ENCODE measurements at regions not wholly inside any gene's neighbourhood (a gene's known extent, or its start where the extent isn't known, plus 50 kb on each side); places are given as distances from the start of the nearest gene placed in this dataset.

DNA sequence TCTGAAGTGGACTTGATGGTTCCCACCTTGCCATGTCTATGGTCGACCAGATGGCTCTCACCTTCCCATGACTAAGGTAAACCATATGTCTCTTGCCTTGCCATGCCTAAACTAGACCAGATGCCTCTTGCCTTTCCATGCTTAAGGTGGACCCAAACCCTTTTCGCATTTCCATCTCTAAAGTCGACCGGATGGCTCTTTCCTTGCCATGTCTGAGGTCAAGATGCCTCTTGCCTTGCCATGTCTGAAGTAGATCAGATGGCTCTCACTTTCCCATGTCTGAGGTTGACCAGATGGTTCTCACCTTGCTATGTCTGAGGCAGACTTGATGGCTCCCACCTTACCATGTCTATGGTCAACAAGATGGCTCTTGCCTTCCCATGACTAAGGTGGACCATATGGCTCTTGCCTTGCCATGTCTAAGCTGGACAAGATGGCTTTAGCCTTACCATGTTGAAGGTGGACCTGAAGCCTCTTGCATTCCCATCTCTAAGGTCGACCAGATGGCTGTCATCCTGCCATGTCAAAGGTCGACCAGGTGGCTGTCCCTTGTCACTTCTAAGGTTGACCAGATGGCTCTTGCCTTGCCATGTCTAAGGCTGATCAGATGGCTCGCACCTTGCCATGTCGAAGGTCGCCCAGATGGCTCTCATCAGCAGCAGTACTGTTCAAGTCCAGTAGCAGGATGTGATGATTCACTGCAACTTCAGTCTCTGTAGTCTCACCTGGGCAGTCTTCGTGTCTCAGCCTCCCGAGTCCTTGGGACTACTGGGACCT is 1439.4 kb downstream of the UQCRFS1 start:
- no peaks in the 10 kb centered on the region for H3K4me1 ChIP-seq (replicated peaks in 1 of 2)
- in situ Hi-C loops (cut with MboI; ENCODE audit: low pct_unique_long_range_greater_than_20kb in 2 of 9, low sequenced_read_pairs in 9 of 9, unreplicated experiment in 9 of 9), result no loop called here
- H3K27ac ChIP-seq, result no peak overlapping the region
- no peak for ATAC-seq (replicated peaks in 6 of 8)
- WGBS, 10 experiments, result 63 to 100% (median 82%) methylated on average over 2 to 9 of the region's 11 CpGs
- no peak overlapping the region for H3K4me3 ChIP-seq

DNA sequence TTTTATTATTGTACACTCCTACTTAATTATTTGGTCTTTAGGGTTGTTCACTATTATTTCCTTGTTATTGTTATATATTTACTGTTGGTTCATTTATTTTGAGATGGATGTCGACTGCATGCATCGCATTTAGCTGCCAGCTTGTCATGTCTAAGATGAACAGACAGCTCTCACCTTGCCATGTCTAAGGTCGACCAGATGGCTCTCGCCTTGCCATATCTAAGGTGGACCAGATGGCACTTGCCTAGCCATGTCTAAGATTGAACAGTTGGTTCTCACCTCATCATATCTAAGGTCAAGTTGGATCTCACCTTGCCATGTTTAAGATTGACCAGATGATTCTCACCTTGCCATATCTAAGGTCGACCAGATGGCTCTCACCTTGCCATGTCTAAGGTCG is 1440.9 kb downstream of the UQCRFS1 start:
- in situ Hi-C loops (cut with MboI; ENCODE audit: low pct_unique_long_range_greater_than_20kb in 2 of 9, low sequenced_read_pairs in 9 of 9, unreplicated experiment in 9 of 9), result no loop called here
- ATAC-seq (replicated peaks in 6 of 8), result no peak
- no peak overlapping the region for H3K4me3 ChIP-seq
- H3K27ac ChIP-seq, result no peak overlapping the region
- no peaks in the 10 kb centered on the region for H3K4me1 ChIP-seq (replicated peaks in 1 of 2)
- WGBS, 10 experiments, result 90 to 100% (median 98%) methylated on average over 1 to 6 of the region's 6 CpGs; no CpG with 5 or more reads in 2 of the 10 experiments

DNA sequence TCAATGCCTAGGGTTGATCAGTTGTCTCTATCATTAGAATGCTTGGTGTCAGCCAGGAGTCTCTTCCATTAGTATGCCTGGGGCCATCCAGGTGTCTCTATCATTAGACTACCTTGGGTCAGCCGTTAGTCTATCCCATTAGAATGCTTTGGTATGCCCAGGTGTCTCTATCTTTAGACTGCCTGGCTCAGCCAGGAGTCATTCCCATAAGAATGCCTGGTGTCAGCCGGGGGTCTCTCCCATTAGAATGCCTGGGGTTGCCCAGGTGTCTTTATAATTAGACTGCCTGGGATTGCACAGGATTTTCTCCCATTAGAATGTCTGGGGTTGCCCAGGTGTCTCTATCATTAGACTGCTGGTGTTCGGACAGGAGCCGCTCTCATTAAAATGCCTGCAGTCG is 1442.9 kb downstream of the UQCRFS1 start:
- in situ Hi-C loops (cut with MboI; ENCODE audit: low pct_unique_long_range_greater_than_20kb in 2 of 9, low sequenced_read_pairs in 9 of 9, unreplicated experiment in 9 of 9), result no loop called here
- 80 to 100% (median 90%) methylated on average over 1 to 4 of the region's 5 CpGs; no CpG with 5 or more reads in 3 of the 10 experiments for WGBS, 10 experiments

DNA sequence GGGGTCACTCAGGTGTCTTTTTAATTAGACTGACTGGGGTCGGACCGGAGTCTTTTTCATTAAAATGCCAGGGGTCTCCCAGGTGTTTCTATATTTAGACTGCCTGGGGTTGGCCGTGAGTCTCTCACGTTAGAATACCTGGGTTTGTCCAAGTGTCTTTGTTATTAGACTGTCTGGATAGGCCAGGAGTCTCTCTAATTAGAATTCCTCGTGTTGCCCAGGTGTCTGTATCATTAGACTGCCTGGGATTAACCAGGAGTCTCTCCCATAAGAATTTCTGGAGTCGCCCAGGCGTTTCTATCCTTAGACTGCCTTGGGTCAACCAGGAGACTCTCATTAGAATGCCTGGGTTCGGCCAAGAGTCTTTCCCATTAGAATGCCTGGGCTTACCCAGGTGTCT is 1445.7 kb downstream of the UQCRFS1 start:
- 80 to 100% (median 96%) methylated on average over 1 to 6 of the region's 8 CpGs; no CpG with 5 or more reads in 2 of the 10 experiments for WGBS, 10 experiments
- Histone ChIP-seq H3K4me1 (replicated peaks in 1 of 2) (no peaks in the 10 kb centered on the region), H3K4me3 (no peak overlapping the region), H3K27ac (no peak overlapping the region)
- in situ Hi-C loops (cut with MboI; ENCODE audit: low pct_unique_long_range_greater_than_20kb in 2 of 9, low sequenced_read_pairs in 9 of 9, unreplicated experiment in 9 of 9), result no loop called here
- ATAC-seq (replicated peaks in 6 of 8), result no peak

More for the DNA sequence above, 1442.9 kb downstream of the UQCRFS1 start:
- Histone ChIP-seq H3K4me1 (replicated peaks in 1 of 2) (no peaks in the 10 kb centered on the region), H3K27ac (no peak overlapping the region), H3K4me3 (no peak overlapping the region)
- ATAC-seq (replicated peaks in 6 of 8), result no peak

DNA sequence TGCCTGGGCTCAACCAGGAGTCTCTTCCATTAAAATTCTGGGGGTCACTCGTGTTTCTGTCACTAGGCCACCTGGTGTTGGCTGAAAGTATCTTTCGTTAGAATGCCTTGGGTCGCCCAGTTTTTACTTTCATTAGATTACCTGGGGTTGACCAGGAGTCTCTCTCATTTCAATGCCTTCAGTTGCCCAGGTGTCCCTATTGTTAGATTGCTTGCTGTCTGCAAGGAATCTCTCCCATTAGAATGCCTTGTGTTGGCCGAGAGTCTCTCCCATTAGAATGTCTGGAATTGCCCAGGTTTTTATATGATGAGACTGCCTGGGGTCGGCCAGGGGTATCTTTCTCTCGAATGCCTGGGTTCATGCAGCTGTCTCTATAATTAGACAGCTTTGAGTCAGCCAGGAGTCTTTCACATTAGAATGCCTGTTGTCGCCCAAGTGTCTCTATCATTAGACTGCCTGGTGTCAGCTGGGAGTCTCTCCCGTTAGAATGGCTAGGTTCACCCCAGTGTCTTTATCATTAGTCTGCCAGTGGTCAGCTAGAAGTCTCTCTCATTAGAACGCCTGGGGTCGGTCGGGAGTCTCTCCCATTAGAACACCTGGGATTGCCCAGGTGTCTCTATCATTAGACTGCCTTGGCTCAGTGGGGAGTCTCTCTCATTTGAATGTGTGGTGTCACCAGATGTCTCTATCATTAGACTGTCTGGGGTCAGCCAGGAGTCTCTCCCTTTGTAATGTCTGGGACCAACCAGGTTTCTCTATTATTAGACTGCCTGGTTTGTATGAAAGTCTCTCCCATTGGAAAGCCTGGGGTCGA is 1446.8 kb downstream of the UQCRFS1 start:
- 53 to 97% (median 92%) methylated on average over 2 to 6 of the region's 12 CpGs; no CpG with 5 or more reads in 3 of the 10 experiments for WGBS, 10 experiments
- no peak overlapping the region for H3K4me3 ChIP-seq
- in situ Hi-C loops (cut with MboI; ENCODE audit: low pct_unique_long_range_greater_than_20kb in 2 of 9, low sequenced_read_pairs in 9 of 9, unreplicated experiment in 9 of 9), result no loop called here
- H3K4me1 ChIP-seq (replicated peaks in 1 of 2), result no peaks in the 10 kb centered on the region
- ATAC-seq (replicated peaks in 6 of 8), result no peak
- no peak overlapping the region for H3K27ac ChIP-seq

DNA sequence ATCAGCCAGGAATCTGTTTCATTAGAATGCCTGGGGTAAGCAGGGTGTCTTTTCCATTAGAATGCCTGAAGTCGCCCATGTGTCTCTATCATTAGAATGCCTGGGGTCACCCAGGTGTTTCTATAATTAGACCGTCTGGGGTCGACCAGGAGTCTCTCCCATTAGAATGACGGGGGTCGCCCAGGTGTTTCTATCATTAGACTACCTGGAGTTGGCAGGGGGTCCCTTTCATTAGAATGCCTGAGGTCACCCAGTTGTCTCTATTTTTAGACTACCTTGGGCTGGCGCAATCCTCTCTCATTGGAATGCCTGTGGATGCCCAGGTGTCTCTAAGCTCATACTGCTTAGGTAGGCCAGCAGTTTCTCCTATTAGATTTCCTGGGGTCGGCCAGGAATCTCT is 1447.6 kb downstream of the UQCRFS1 start:
- 90 to 100% (median 96%) methylated on average over 1 to 7 of the region's 7 CpGs; no CpG with 5 or more reads in 4 of the 10 experiments for WGBS, 10 experiments
- Histone ChIP-seq H3K4me3 (no peak overlapping the region), H3K4me1 (replicated peaks in 1 of 2) (no peaks in the 10 kb centered on the region), H3K27ac (no peak overlapping the region)
- in situ Hi-C loops (cut with MboI; ENCODE audit: low pct_unique_long_range_greater_than_20kb in 2 of 9, low sequenced_read_pairs in 9 of 9, unreplicated experiment in 9 of 9), result no loop called here
- no peak for ATAC-seq (replicated peaks in 6 of 8)

DNA sequence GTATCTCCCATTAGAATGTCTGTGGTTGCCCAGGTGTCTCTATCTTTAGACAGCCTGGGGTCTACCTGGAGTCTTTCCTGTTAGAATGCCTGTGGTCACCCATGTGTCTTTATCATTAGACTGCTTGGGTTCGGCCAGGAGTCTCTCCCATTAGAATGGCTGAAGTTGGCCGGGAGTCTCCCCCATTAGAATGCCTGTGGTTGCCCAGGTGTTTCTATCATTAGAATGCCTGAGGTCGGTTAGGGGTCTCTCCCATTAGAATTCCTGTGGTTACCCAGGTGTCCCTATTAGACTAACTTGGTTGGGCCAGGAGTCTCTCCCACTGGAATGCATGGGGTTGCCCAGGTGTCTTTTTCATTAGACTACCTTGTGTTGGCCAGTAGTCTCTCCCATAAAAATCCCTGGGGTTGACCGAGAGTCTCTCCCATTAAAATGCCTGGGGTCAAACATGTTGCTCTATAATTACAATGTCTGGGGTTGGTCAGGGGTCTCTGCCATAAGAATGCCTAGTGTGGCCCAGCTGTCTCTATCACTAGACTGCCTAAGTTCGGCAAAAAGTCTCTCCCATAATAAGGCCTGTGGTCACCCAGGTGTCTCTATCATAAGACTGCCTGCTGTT is 1448.7 kb downstream of the UQCRFS1 start:
- Histone ChIP-seq H3K4me1 (replicated peaks in 1 of 2) (no peaks in the 10 kb centered on the region), H3K27ac (no peak overlapping the region), H3K4me3 (no peak overlapping the region)
- no peak for ATAC-seq (replicated peaks in 6 of 8)
- WGBS, 10 experiments, result 80 to 100% (median 93%) methylated on average over 1 to 5 of the region's 5 CpGs; no CpG with 5 or more reads in 3 of the 10 experiments
- in situ Hi-C loops (cut with MboI; ENCODE audit: low pct_unique_long_range_greater_than_20kb in 2 of 9, low sequenced_read_pairs in 9 of 9, unreplicated experiment in 9 of 9), result no loop called here

DNA sequence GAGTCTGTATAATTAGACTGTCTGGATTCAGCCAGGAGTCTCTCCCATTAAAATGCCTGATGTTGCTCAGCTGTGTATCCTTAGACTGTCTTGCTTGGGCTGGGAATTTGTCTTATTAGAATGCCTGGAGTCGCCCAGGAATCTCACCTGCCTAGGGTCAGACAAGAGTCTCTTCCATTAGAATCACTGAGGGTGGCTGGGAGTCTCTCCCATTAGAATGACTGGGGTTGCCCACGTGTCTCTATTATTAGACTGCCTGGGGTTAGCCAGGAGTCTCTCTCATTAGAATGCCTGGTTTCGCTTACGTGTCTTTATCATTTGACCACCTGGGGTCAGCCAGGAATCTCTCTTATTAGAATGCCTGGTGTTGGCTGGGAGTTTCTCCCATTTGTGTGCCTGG is 1450.0 kb downstream of the UQCRFS1 start:
- H3K4me3 ChIP-seq, result no peak overlapping the region
- WGBS, 10 experiments, result 40 to 84% (median 73%) methylated on average over 1 to 3 of the region's 4 CpGs; no CpG with 5 or more reads in 5 of the 10 experiments
- H3K4me1 ChIP-seq (replicated peaks in 1 of 2), result no peaks in the 10 kb centered on the region
- no peak for ATAC-seq (replicated peaks in 6 of 8)
- H3K27ac ChIP-seq, result no peak overlapping the region
- in situ Hi-C loops (cut with MboI; ENCODE audit: low pct_unique_long_range_greater_than_20kb in 2 of 9, low sequenced_read_pairs in 9 of 9, unreplicated experiment in 9 of 9), result no loop called here

DNA sequence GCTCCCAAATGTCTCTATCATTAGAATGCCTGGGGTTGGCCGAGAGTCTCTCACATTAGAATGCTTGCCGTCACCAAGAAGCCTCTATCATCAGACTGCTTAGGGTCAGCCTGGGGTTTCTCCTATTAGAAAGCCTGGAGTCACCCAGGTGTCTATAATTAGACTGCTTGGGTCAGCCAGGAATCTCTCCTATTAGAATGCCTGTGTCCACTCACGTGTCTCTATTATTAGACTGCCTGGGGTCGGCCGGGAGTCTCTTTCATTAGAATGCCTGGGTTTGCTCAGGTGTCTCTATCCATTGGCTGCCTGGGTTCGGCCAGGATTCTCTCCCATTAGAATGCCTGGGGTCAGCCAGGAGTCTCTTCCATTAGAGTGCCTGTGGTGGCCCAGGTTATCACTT is 1453.1 kb downstream of the UQCRFS1 start:
- no peaks in the 10 kb centered on the region for H3K4me1 ChIP-seq (replicated peaks in 1 of 2)
- no peak for ATAC-seq (replicated peaks in 6 of 8)
- in situ Hi-C loops (cut with MboI; ENCODE audit: low pct_unique_long_range_greater_than_20kb in 2 of 9, low sequenced_read_pairs in 9 of 9, unreplicated experiment in 9 of 9), result no loop called here
- H3K27ac ChIP-seq, result no peak overlapping the region
- WGBS, 10 experiments, result 67 to 100% (median 92%) methylated on average over 1 to 6 of the region's 6 CpGs; no CpG with 5 or more reads in 5 of the 10 experiments
- no peak overlapping the region for H3K4me3 ChIP-seq

DNA sequence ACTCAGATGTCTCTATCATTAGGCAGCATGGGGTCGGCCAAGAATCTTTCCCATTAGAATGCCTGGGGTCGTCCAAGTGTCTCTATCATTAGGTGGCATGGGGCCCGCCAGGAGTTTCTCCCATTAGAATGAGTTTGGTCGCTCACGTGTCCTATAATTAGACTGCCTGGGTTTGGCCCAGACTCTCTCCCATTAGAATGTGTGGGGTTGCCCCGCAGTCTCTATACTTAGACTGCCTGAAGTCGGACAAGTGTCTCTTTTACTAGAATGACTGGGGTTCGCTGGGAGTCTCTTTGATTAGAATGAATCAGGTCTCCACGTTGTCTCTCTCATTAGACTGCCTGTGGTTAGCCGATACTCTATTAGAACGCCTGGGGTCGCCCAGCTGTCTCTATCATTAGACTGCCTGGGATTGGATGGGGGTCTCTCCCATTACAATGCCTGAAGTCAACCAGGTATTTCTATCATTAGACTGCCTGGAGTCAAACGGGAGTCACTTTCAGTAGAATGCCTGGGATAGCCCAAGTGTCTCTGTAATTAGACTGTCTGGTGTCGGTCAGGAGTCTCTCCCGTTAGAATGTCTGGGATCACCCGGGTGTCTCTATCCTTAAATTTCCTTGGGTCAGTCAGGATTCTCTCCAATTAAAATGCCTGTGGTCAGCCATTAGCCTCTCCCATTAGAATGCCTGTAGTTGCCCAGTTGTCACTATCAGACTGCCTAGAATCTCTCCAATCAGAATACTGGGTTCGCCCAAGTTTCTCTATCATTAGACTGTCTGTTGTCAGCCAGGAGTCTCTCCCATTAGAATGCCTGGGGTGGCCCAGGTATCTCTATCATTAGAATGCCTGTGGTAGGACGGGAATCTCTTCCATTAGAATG is 1454.1 kb downstream of the UQCRFS1 start:
- Histone ChIP-seq H3K27ac (no peak overlapping the region), H3K4me3 (no peak overlapping the region), H3K4me1 (replicated peaks in 1 of 2) (no peaks in the 10 kb centered on the region)
- in situ Hi-C loops (cut with MboI; ENCODE audit: low pct_unique_long_range_greater_than_20kb in 2 of 9, low sequenced_read_pairs in 9 of 9, unreplicated experiment in 9 of 9), result no loop called here
- WGBS, 10 experiments, result 38 to 93% (median 71%) methylated on average over 2 to 9 of the region's 18 CpGs; no CpG with 5 or more reads in 4 of the 10 experiments
- ATAC-seq (replicated peaks in 6 of 8), result no peak

DNA sequence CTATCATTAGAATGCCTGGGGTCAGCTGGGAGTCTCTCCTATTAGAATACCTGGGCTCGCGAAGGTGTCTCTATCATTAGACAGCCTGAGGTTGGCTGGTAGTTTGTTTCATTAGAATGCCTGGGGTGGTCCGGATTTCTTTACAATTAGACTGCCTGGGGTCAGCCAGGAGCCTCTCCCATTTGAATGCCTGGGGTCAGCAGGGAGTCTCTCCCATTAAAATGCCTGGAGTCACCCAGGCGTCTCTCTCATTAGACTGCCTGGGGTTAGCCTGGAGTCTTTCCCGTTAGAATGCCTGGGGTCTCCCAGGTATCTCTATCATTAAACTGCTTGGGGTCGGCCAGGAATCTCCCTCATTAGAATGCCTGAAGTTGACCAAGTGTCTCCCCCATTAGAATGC is 1458.3 kb downstream of the UQCRFS1 start:
- Histone ChIP-seq H3K4me1 (replicated peaks in 1 of 2) (no peaks in the 10 kb centered on the region), H3K27ac (no peak overlapping the region), H3K4me3 (no peak overlapping the region)
- no peak for ATAC-seq (replicated peaks in 6 of 8)
- in situ Hi-C loops (cut with MboI; ENCODE audit: low pct_unique_long_range_greater_than_20kb in 2 of 9, low sequenced_read_pairs in 9 of 9, unreplicated experiment in 9 of 9), result no loop called here
- WGBS, 10 experiments, result 0 to 70% (median 23%) methylated on average over 1 to 2 of the region's 6 CpGs; no CpG with 5 or more reads in 6 of the 10 experiments

DNA sequence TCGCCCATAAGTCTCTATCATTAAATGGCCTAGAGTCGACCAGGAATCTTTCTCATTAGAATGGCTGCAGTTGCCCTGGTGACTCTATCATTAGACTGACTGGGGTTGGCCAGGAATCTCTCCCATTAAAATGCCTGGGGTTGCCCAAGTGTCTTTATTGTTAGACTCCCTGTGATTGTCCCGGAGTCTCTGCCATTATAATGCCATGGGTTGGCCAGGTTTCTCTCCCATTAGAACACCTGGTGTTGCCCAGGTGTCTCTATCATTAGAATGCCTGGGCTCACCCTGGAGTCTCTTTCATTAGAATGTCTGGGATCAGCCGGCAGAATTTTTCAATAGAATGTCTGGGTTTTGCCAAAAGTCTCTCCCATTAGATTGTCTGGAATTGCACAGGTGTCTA is 1459.3 kb downstream of the UQCRFS1 start:
- WGBS, 10 experiments, result 14 to 100% (median 82%) methylated on average over 1 to 3 of the region's 4 CpGs; no CpG with 5 or more reads in 2 of the 10 experiments
- ATAC-seq (replicated peaks in 6 of 8), result no peak

More for the DNA sequence above, 1459.3 kb downstream of the UQCRFS1 start:
- no peak overlapping the region for H3K27ac ChIP-seq
- in situ Hi-C loops (cut with MboI; ENCODE audit: low pct_unique_long_range_greater_than_20kb in 2 of 9, low sequenced_read_pairs in 9 of 9, unreplicated experiment in 9 of 9), result no loop called here
- H3K4me1 ChIP-seq (replicated peaks in 1 of 2), result no peaks in the 10 kb centered on the region
- H3K4me3 ChIP-seq, result no peak overlapping the region

Measured in motor neuron (in vitro differentiated cells).